ENCODE measurements at regions not wholly inside any gene's neighbourhood (a gene's known extent, or its start where the extent isn't known, plus 50 kb on each side); places are given as distances from the start of the nearest gene placed in this dataset.
A peak's percentile ranks its signal among the peaks of the same experiment; 100 is the strongest.

- in situ Hi-C loops (cut with HindIII; ENCODE audit: low pct_ligation_motif_present, low pct_unique_long_range_greater_than_20kb, low sequenced_read_pairs), result no loop called here
- no peak for DNase-seq
Observed at GRCh38 chr3:139751789-139752188, 74.0 kb upstream of the NMNAT3 start.

- DNase-seq, result no peak
Observed at GRCh38 chr3:139746481-139746880, 68.7 kb upstream of the NMNAT3 start.

GRCh38 chr3:139745831-139746230 is 68.1 kb upstream of the NMNAT3 start:
- in situ Hi-C loops (cut with HindIII; ENCODE audit: low pct_ligation_motif_present, low pct_unique_long_range_greater_than_20kb, low sequenced_read_pairs), result no loop called here
- peak; percentile 60 for DNase-seq

More at GRCh38 chr3:139746481-139746880, 68.7 kb upstream of the NMNAT3 start:
- in situ Hi-C loops (cut with HindIII; ENCODE audit: low pct_ligation_motif_present, low pct_unique_long_range_greater_than_20kb, low sequenced_read_pairs), result no loop called here

- in situ Hi-C loops (cut with HindIII; ENCODE audit: low pct_ligation_motif_present, low pct_unique_long_range_greater_than_20kb, low sequenced_read_pairs), result no loop called here
- DNase-seq, result no peak
Observed at GRCh38 chr3:139738697-139739096, 60.9 kb upstream of the NMNAT3 start.

GRCh38 chr3:139737682-139738361 is 60.0 kb upstream of the NMNAT3 start:
- no peak for DNase-seq
- in situ Hi-C loops (cut with HindIII; ENCODE audit: low pct_ligation_motif_present, low pct_unique_long_range_greater_than_20kb, low sequenced_read_pairs), result no loop called here

- DNase-seq, result no peak
- in situ Hi-C loops (cut with HindIII; ENCODE audit: low pct_ligation_motif_present, low pct_unique_long_range_greater_than_20kb, low sequenced_read_pairs), result no loop called here
Observed at GRCh38 chr3:139735191-139735590, 57.4 kb upstream of the NMNAT3 start.

- DNase-seq, result no peak
- in situ Hi-C loops (cut with HindIII; ENCODE audit: low pct_ligation_motif_present, low pct_unique_long_range_greater_than_20kb, low sequenced_read_pairs), result no loop called here
Observed at GRCh38 chr3:139732729-139733128, 55.0 kb upstream of the NMNAT3 start.

- in situ Hi-C loops (cut with HindIII; ENCODE audit: low pct_ligation_motif_present, low pct_unique_long_range_greater_than_20kb, low sequenced_read_pairs), result no loop called here
- no peak for DNase-seq
Observed at GRCh38 chr3:139729300-139729699, 51.5 kb upstream of the NMNAT3 start.

GRCh38 chr3:139728414-139728813 is 50.6 kb upstream of the NMNAT3 start:
- no peak for DNase-seq
- in situ Hi-C loops (cut with HindIII; ENCODE audit: low pct_ligation_motif_present, low pct_unique_long_range_greater_than_20kb, low sequenced_read_pairs), result no loop called here

Measured in ACHN (cell line).